Right ventricle myocardium superior (tissue), 1 donor: ENCODE measurements at regions not wholly inside any gene's neighbourhood (a gene's known extent, or its start where the extent isn't known, plus 50 kb on each side); places are given as distances from the start of the nearest gene placed in this dataset.
A peak's percentile ranks its signal among the peaks of the same experiment; 100 is the strongest.
"Not testable (repeated sequence)": the region's sequence is repeated elsewhere in the genome, so short reads cannot be mapped to it uniquely, and the experiment has no call there.

Experiments used
- ATAC-seq: fragments of 200-7000 bp; cut with Tn5 transposase; one replicate; pipeline ENCODE4 v1.9.1; 2020; ENCODE audit warnings: mild to moderate bottlenecking; ENCODE audit not compliant: poor library complexity
- DNase-seq: peaks from one replicate; pipeline ENCODE4 v3.0.0-alpha.2; 2020
- intact Hi-C: fragments of 100-400 bp; cut with DNase I; formaldehyde crosslinking; loops from one replicate; pipeline ENCODE4 v1.11.2; 2022
- donor health status: DM: no; HTN: yes; CAD: no; lungs with severe emphysema.

DNA sequence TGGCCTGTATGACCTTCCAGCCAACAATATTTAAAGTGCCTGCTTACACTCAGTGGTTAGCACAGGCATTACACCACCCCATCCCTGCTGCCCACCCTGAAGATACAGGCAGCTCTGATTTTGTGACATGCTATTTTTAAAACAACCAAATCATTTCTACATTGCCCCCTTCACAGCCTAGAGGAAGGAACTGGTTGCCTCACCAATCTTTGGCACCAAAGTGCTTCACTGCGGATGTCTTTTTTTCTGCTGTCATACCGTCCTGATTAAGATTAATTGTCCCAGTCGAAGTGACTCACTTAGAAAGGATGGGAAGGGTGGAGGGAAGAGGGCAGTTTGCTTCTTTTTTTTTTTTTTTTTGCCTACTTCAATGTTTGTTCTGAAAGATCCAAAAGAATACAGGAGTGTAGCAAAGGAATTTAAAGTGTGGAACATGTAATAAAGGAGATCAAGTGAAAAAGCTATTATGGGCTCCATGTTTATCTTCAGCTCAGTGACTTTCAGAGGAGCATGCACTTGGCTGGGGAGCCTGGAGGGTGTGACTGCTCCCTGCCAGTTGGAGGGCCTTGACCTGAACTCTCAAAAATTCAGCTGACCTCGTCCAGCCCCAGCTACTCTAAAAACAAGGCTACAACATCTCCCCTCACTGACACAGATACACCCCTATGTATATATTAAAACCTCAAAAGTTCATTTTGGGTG, 501.1 kb upstream of the TNP1 start:
- ATAC-seq, result peak; percentile 78
- peak; percentile 44 for DNase-seq
- intact Hi-C loops, result no loop called here

DNA sequence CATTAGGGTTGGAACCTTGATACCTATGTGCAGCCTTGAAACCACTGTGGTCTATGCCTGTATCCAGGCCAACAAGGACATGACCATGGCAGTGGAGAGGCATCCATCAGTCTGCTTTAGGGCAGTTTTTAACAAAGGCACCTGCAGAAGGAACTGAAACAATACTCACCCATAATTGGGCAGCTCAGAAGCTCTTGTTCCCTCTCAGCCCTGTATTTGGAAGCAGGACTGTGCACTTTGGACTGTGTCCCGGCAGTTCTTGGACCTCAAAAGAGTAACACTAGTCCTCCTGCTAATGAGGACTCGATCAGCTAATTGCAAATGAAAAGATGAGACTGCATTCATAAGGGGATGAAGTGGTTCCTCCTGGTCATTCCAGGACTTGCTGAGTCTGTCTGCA, 500.2 kb upstream of the TNP1 start:
- ATAC-seq (peak; percentile 59), DNase-seq (no peak)
- intact Hi-C loops, result no loop called here

DNA sequence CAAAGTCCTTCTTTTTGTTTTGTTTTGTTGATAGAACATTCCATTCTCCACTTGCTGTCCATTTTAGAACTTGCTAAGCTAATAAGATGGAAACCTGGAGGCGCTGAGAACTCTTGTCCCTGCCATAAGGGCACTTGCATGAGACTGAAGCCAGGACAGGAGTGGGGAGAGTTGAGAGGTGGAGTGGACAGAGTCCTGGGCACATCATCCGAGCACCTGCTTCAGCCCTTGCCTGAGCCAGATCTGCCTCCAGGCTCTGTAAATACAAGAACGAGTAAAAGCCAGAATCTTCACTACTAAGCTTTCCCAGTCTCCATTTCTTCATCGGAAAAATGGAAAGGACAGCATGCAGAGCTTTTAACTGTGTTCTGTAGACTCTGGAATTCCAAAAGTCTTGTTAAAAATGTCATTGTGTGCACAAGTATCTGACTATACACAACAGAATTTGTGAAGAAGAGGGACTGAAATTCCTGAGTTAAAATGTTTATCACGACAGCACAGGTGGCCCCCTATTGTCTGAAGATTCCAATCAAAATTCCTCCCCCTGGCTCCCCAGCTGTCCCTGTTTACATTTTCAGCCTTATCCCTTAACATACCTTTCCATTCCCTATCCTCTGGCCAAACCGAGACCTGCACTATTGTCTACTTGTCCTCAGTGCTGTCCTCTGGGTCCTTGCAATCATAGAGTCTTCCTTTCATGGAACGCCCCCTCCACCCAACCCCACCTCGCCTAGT, 498.2 kb upstream of the TNP1 start:
- DNase-seq (no peak), ATAC-seq (no peak)
- intact Hi-C loops, result no loop called here

- DNase-seq, result peak; percentile 50
- peak; percentile 26 for ATAC-seq
- intact Hi-C loops, result no loop called here
These were observed 496.9 kb upstream of the TNP1 start for GRCh38 chr2:217356781-217357180.

GRCh38 chr2:217356142-217356541, 496.3 kb upstream of the TNP1 start:
- DNase-seq, result no peak
- ATAC-seq, result no peak
- intact Hi-C loops, result no loop called here

- DNase-seq (no peak), ATAC-seq (no peak)
- intact Hi-C loops, result no loop called here
These were observed 493.7 kb upstream of the TNP1 start for GRCh38 chr2:217353591-217353990.

DNA sequence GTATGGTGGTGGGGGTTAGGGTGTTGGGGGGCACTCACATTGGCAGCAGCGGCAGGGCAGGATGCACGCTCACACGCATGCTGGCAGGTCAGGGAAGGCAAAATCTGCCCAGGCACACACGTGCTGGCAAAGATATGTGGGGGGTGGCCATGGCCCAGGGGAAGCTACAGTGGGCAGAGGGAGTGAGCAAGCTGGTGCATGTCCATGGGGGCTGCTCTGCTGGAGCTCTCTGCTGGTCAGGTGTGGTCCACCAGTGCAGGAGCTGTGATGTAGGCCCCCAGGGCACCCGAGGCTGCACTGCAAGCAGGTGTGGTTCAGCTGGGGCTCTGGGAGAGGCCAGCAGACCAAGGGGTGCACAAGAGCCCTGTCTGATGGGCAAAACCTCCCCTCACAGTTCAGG, 491.5 kb upstream of the TNP1 start:
- ATAC-seq (no peak), DNase-seq (no peak)
- intact Hi-C loops, result no loop called here

DNA sequence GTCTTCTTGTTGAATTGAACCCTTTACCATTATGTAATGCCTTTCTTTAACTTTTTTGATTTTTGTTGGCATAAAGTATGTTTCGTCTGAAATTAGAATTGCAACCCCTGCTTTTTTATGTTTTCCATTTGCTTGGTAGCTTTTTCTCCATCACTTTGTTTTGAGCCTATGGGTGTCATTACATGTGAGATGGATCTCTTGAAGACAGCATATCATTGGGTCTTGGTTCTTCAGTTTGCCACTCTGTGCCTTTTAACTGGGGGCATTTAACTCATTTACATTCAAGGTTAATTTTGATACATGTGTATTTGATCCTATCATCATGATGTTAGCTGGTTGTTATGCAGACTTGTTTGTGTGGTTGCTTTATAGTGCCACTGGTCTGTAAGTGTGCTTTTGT, 489.4 kb upstream of the TNP1 start:
- ATAC-seq, result no peak
- intact Hi-C loops, result no loop called here
- DNase-seq, result no peak

DNA sequence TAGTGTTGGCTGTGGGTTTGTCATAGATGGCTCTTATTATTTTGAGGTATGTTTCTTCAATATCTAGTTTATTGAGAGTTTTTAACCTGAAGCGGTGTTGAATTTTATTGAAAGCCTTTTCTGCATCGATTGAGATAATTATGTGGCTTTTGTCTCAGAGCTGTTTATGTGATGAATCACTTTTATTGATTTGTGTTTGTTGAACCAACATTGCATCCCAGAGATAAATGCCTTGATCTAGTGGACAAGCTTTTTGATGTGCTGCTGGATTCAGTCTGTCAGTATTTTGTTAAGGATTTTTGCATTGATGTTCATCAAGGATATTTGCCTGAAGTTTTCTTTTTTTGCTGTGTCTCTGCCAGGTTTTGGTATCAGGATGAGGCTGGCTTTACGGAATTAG, 487.8 kb upstream of the TNP1 start:
- intact Hi-C loops, ATAC-seq, DNase-seq: not testable (repeated sequence)

GRCh38 chr2:217346043-217346442, 486.2 kb upstream of the TNP1 start:
- ATAC-seq, intact Hi-C loops, DNase-seq: not testable (repeated sequence)

DNA sequence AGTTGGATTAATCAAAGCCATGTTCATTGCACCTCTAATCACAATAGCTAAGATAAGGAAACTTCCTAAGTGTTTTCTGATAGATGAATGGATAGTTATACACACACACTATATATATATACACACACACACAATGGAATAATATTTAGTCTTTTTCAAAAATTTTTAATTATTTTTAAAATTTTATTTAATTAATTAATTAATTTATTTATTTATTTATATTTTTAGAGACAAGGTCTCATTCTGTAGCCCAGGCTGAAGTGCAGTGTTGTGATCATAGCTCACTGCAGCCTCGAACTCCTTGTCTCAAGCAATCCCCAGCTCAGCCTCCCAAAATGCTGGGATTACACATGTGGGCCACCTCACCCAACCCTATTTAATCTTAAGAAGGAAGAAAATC, 481.0 kb upstream of the TNP1 start:
- ATAC-seq (no peak), DNase-seq (no peak)
- intact Hi-C loops, result no loop called here

DNA sequence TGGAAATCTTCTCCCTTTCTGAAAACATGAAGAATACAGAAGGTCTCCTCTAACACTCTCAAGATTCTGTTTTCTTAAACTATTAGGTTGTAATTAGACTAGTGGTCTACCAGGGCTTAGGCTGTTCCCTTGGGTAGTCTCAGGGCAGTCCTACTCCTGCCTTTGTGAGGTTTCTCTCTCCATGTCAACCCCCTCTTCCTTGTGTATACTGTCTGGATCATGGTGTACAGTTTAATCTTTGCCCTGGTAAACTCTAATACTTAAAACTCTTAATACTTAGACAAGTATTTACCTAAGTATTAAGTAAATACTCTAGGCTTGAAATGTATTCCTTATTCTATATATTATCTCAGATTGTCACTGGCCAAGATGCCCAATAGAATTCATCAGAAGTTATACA, 480.3 kb upstream of the TNP1 start:
- DNase-seq (no peak), ATAC-seq (no peak)
- intact Hi-C loops, result no loop called here

GRCh38 chr2:217339753-217340152, 479.9 kb upstream of the TNP1 start:
- DNase-seq, result no peak
- peak; percentile 49 for ATAC-seq
- intact Hi-C loops, result no loop called here

DNA sequence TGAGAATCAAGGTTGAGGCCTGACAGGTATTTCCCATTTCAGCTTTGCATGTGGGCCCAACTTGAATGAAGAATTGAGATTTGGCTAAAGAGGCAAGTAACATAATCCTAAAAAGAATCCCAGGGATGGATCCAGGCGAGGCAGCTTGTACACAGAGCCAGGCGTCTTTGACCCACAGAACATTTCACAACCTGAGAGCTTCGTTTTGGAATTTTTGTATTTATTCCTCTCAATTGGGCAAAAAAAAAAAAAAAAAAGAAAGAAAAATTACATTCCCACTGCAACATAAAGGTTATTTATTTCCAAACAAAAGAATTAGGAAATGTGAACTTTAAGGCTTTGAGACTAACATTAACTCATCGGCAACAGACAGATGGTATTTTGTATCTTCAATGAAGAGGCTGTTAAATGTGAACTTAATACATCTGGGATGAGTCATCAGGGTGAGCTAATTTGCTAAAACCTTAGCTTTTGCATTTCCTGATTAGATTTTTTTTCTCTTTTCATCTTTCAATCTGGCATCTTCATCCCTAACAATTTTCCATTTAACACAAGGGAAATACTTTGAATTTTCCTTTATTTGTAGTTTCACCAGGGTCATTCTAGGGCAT, 478.5 kb upstream of the TNP1 start:
- DNase-seq, result no peak
- peak; percentile 53 for ATAC-seq
- intact Hi-C loops, result no loop called here

DNA sequence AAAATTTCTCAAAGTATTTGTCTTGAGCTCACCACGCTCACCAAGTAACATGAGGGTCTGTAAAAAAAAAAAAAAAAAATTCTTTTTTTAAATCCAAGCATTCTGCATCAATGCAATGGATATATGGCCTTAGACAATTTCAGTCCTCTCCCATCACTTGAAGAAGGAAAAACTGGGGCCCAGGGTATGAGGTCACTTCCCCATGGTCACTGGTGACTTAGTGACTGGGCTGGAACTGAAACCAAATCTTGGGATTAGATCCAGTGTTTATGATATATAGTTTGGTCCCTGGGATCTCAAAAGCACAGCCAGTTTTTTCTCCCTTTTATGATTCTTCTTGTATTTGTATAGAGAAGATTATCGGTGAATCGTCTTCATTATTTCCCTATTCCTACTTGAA, 477.9 kb upstream of the TNP1 start:
- DNase-seq (no peak), ATAC-seq (no peak)
- intact Hi-C loops, result no loop called here

- intact Hi-C loops, result no loop called here
- no peak for ATAC-seq
- no peak for DNase-seq
These were observed 476.8 kb upstream of the TNP1 start for GRCh38 chr2:217336694-217337093.

- DNase-seq, result no peak
- intact Hi-C loops, result no loop called here
- no peak for ATAC-seq
These were observed 475.6 kb upstream of the TNP1 start for GRCh38 chr2:217335341-217335966.

DNA sequence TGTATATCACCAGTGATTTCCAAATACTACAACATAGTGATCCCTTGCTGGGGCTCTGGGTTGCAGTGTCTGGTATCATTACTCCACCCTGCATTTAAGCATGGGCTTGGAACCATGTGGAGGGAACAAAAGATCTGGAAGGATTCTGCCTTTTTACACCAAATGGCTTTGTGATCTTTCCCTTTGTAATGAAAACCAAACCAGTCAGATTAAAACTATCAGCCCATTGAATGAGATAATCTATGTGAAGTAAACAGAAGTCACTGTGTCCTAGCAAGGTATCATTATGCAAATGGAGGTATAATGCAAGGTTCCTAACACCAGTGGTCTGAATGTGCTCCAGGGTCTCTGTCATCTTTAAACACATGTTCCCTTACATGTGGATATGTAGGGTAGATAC, 474.7 kb upstream of the TNP1 start:
- intact Hi-C loops, result no loop called here
- ATAC-seq (no peak), DNase-seq (no peak)

DNA sequence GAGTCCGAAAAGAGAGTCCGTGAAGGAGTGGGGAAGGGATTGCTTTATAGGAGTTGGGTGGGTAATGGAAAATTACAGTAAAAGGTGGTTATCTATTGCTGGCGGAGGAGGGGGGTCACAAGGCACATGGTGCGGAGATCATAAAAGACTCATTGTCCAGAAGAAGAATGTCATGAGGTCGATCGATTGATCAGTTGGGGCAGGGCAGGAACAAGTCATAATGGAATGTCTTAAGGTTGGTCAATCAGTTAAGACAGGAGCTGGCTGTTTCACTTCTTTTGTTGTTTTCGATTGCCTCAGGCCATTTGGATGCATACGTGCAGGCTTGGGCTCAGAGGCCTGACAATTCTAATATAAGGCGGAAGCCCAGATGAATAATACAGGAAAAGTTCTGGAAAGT, 473.0 kb upstream of the TNP1 start:
- DNase-seq (no peak), ATAC-seq (no peak)
- intact Hi-C loops, result no loop called here

DNA sequence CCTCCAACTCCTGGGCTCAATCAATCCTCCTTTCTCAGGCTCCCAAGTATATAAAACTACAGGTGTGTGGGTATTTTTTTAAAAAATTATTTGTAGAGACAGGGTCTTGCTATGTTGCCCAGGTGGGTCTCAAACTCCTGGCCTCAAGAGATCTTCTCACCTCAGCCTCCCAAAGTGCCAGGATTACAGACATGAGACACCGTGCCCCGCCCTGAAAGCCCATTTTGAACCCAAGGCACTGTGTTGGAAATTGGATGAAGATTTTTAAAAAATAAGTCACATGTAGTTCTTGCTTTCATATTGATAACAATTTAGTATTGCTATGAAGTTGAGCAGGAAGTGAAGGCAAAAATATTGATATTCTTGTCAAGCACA, 472.5 kb upstream of the TNP1 start:
- intact Hi-C loops, result no loop called here

More for the DNA sequence above, 472.5 kb upstream of the TNP1 start:
- ATAC-seq, result no peak
- no peak for DNase-seq
